ENCODE measurements at regions not wholly inside any gene's neighbourhood (a gene's known extent, or its start where the extent isn't known, plus 50 kb on each side); places are given as distances from the start of the nearest gene placed in this dataset.

GRCh38 chr13:40433577-40433976 is 232.9 kb downstream of the FOXO1 start:
- TF ChIP-seq POLR2AphosphoS5 (IDR thresholded peaks at IDR 0.05; ENCODE audit: low read depth) (no peak), CTCF (conservative IDR thresholded peaks at IDR 0.05; ENCODE audit: low read depth in 2 of 2) (no peak), EZH2 (IDR thresholded peaks at IDR 0.05; ENCODE audit: low read depth, unreplicated experiment) (no peak), REST (IDR thresholded peaks at IDR 0.05; ENCODE audit: unreplicated experiment) (no peak), EZH2phosphoT487 (IDR thresholded peaks at IDR 0.05; ENCODE audit: unreplicated experiment) (no peak), ZNF331 (CRISPR knock-in tag; IDR thresholded peaks at IDR 0.05; ENCODE audit: low read depth) (no peak), NANOG (IDR thresholded peaks at IDR 0.05; ENCODE audit: borderline replicate concordance) (no peak), ETS1 (IDR thresholded peaks at IDR 0.05) (no peak), ZNF114 (CRISPR knock-in tag; IDR thresholded peaks at IDR 0.05) (no peak), CREB1 (CRISPR knock-in tag; IDR thresholded peaks at IDR 0.05; ENCODE audit: low read depth) (no peak), JUNB (IDR thresholded peaks at IDR 0.05; ENCODE audit: unreplicated experiment) (no peak), STAT1 (IDR thresholded peaks at IDR 0.05; ENCODE audit: unreplicated experiment) (no peak), ZNF462 (CRISPR knock-in tag; IDR thresholded peaks at IDR 0.05) (no peak)

All from GM23338 (cell line).